ENCODE measurements at regions not wholly inside any gene's neighbourhood (a gene's known extent, or its start where the extent isn't known, plus 50 kb on each side); places are given as distances from the start of the nearest gene placed in this dataset.

DNA sequence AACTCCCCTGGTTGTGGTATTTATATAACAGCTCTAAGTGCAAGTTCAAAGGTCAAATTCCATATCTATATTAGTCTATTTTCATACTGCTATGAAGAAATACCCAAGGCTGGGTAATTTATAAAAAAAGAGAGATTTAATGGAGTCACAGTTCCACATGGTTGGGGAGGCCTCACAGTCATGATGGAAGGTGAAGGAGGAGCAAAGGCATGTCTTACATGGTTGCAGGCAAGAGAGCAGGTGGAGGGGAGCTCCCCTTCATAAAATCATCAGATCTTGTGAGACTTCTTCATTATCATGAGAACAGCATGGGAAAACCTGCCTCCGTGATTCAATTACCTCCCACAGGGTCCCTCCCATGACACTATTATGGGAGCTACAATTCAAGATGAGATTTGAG is 179.6 kb upstream of the FBXO11 start:
- POLR2A ChIA-PET, result no interaction called here
- H3K9me3 Mint-ChIP-seq (ENCODE audit: unreplicated experiment), result no peaks in the 10 kb centered on the region
- H3K36me3 Mint-ChIP-seq (ENCODE audit: insufficient read depth, unreplicated experiment), result no peaks in the 10 kb centered on the region

DNA sequence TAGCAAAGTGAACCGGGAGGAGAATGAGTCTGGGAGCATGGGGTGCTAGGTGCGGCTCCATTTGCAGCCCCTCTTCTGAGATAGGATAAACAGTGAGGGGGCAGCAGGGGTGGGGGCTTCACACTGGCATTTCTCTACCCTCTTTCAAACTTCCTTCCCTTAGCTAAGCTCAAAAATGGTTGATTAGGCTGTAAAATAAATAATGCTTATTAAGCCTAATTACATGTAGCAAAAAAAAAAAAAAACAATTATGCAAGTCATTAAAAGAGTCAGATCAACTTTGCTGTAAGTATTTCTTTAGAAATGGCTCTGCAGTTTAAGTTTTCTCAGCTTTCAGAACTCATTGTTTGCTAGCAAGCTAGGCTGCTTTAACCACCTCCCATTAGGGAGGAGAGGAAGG is 182.7 kb upstream of the FBXO11 start:
- no peak overlapping the region for H3K4me3 Mint-ChIP-seq (ENCODE audit: unreplicated experiment)
- H3K27me3 Mint-ChIP-seq (ENCODE audit: insufficient read depth, unreplicated experiment), result peaks cover 8% of the 10 kb centered on the region
- BruUV-seq (replicated peaks), result no TSS peak
- no peaks in the 10 kb centered on the region for H3K4me1 ChIP-seq
- DNase-seq, result no peak
- TF ChIP-seq, protein P1, sequence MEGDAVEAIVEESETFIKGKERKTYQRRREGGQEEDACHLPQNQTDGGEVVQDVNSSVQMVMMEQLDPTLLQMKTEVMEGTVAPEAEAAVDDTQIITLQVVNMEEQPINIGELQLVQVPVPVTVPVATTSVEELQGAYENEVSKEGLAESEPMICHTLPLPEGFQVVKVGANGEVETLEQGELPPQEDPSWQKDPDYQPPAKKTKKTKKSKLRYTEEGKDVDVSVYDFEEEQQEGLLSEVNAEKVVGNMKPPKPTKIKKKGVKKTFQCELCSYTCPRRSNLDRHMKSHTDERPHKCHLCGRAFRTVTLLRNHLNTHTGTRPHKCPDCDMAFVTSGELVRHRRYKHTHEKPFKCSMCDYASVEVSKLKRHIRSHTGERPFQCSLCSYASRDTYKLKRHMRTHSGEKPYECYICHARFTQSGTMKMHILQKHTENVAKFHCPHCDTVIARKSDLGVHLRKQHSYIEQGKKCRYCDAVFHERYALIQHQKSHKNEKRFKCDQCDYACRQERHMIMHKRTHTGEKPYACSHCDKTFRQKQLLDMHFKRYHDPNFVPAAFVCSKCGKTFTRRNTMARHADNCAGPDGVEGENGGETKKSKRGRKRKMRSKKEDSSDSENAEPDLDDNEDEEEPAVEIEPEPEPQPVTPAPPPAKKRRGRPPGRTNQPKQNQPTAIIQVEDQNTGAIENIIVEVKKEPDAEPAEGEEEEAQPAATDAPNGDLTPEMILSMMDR (IDR thresholded peaks at IDR 0.05; ENCODE audit: insufficient read depth in 1 of 2, low read depth in 1 of 2, low read length in 1 of 2, severe bottlenecking in 1 of 2, unreplicated experiment in 1 of 2), result no peak
- H3K9me3 Mint-ChIP-seq (ENCODE audit: unreplicated experiment), result no peaks in the 10 kb centered on the region
- no peaks in the 10 kb centered on the region; the same call in 1 of the 2 replicates for H3K27me3 ChIP-seq (replicated peaks; ENCODE audit: control insufficient read depth, insufficient read depth, low read length)
- peaks cover 5% of the 10 kb centered on the region for H3K4me1 Mint-ChIP-seq (ENCODE audit: low read depth, unreplicated experiment)
- H3K27ac Mint-ChIP-seq (ENCODE audit: unreplicated experiment), result no peak overlapping the region
- no peaks in the 10 kb centered on the region for H3K36me3 ChIP-seq (ENCODE audit: control insufficient read depth, insufficient read depth, low read length)
- H3K4me3 ChIP-seq (ENCODE audit: low read depth, low read length), result no peak overlapping the region
- intact Hi-C loops (cut with micrococcal nuclease; ENCODE audit: unreplicated experiment), result no loop called here
- no peaks in the 10 kb centered on the region for H3K36me3 Mint-ChIP-seq (ENCODE audit: insufficient read depth, unreplicated experiment)
- CTCF ChIA-PET, result no interaction called here
- no peaks in the 10 kb centered on the region for H3K9me3 ChIP-seq
- POLR2A ChIA-PET, result no interaction called here

More for the DNA sequence above, 179.6 kb upstream of the FBXO11 start:
- no peak for DNase-seq
- CTCF ChIA-PET, result no interaction called here
- Histone ChIP-seq H3K9me3 (no peaks in the 10 kb centered on the region), H3K36me3 (ENCODE audit: control insufficient read depth, insufficient read depth, low read length) (no peaks in the 10 kb centered on the region), H3K4me3 (ENCODE audit: low read depth, low read length) (no peak overlapping the region), H3K4me1 (no peaks in the 10 kb centered on the region), H3K27me3 (replicated peaks; ENCODE audit: control insufficient read depth, insufficient read depth, low read length) (no peaks in the 10 kb centered on the region; the same call in 1 of the 2 replicates)
- Mint-ChIP-seq H3K27ac (ENCODE audit: unreplicated experiment) (no peak overlapping the region), H3K4me3 (ENCODE audit: unreplicated experiment) (no peak overlapping the region), H3K4me1 (ENCODE audit: low read depth, unreplicated experiment) (peaks cover 5% of the 10 kb centered on the region), H3K27me3 (ENCODE audit: insufficient read depth, unreplicated experiment) (peaks cover 3% of the 10 kb centered on the region)
- TF ChIP-seq, protein P1 (IDR thresholded peaks at IDR 0.05; ENCODE audit: insufficient read depth in 1 of 2, low read depth in 1 of 2, low read length in 1 of 2, severe bottlenecking in 1 of 2, unreplicated experiment in 1 of 2), result no peak
- no TSS peak for BruUV-seq (replicated peaks)
- intact Hi-C loops (cut with micrococcal nuclease; ENCODE audit: unreplicated experiment), result no loop called here

DNA sequence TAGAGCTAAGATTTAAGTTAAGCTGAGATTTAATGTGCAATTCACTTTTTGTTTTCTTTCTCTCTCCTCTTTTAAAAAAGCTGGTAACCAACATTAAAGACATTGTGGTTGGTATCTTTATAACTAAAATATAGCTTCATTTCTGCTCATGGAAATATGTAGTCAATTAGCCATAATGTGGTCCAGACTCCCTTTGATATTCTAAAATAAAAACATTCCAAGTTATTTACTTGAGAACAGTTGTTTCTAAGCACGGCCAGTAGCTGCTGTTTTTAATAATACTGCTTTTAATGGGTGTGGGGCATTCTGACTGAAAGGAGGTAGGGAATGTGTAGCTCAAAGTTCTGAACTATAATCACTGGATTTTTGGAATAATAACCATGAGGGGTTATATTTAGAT is 183.3 kb upstream of the FBXO11 start:
- BruUV-seq (replicated peaks), result no TSS peak
- H3K4me3 Mint-ChIP-seq (ENCODE audit: unreplicated experiment), result no peak overlapping the region
- ChIA-PET POLR2A (no interaction called here), CTCF (no interaction called here)
- peaks cover 5% of the 10 kb centered on the region for H3K4me1 Mint-ChIP-seq (ENCODE audit: low read depth, unreplicated experiment)
- H3K4me3 ChIP-seq (ENCODE audit: low read depth, low read length), result no peak overlapping the region
- intact Hi-C loops (cut with micrococcal nuclease; ENCODE audit: unreplicated experiment), result no loop called here
- no peak overlapping the region for H3K27ac Mint-ChIP-seq (ENCODE audit: unreplicated experiment)
- H3K9me3 ChIP-seq, result no peaks in the 10 kb centered on the region
- H3K9me3 Mint-ChIP-seq (ENCODE audit: unreplicated experiment), result no peaks in the 10 kb centered on the region
- H3K27me3 ChIP-seq (replicated peaks; ENCODE audit: control insufficient read depth, insufficient read depth, low read length), result no peaks in the 10 kb centered on the region; the same call in 1 of the 2 replicates
- H3K36me3 ChIP-seq (ENCODE audit: control insufficient read depth, insufficient read depth, low read length), result no peaks in the 10 kb centered on the region
- TF ChIP-seq, protein P1 (IDR thresholded peaks at IDR 0.05; ENCODE audit: insufficient read depth in 1 of 2, low read depth in 1 of 2, low read length in 1 of 2, severe bottlenecking in 1 of 2, unreplicated experiment in 1 of 2), result no peak
- no peaks in the 10 kb centered on the region for H3K4me1 ChIP-seq
- H3K27me3 Mint-ChIP-seq (ENCODE audit: insufficient read depth, unreplicated experiment), result peaks cover 8% of the 10 kb centered on the region
- no peaks in the 10 kb centered on the region for H3K36me3 Mint-ChIP-seq (ENCODE audit: insufficient read depth, unreplicated experiment)
- no peak for DNase-seq

Measured in Caco-2 (cell line).